T-helper 2 cell treated with Interferon-gamma antibody and Interleukin-4, amounts not matched to agents 5 μg/mL and 100 μg/mL, for 36 hours (primary cell): ENCODE measurements at regions not wholly inside any gene's neighbourhood (a gene's known extent, or its start where the extent isn't known, plus 50 kb on each side); places are given as distances from the start of the nearest gene placed in this dataset.

ENCODE experiments used
- DNase-seq: peaks from one replicate; pipeline ENCODE4 v3.0.0; 2021; ENCODE audit warnings: low spot score
- H3K27ac Mint-ChIP-seq: one replicate; pipeline ENCODE4 v1.8.0; 2021; ENCODE audit warnings: mild to moderate bottlenecking, mixed read lengths
- H3K27me3 Mint-ChIP-seq: one replicate; pipeline ENCODE4 v1.8.0; 2021; ENCODE audit warnings: low read depth, mixed read lengths
- H3K36me3 Mint-ChIP-seq: one replicate; pipeline ENCODE4 v1.8.0; 2021; ENCODE audit warnings: low read depth, mixed read lengths
- H3K4me1 Mint-ChIP-seq: one replicate; pipeline ENCODE4 v1.8.0; 2021; ENCODE audit warnings: low read depth, mixed read lengths
- H3K4me3 Mint-ChIP-seq: one replicate; pipeline ENCODE4 v1.8.0; 2022; ENCODE audit warnings: mild to moderate bottlenecking, moderate library complexity, mixed read lengths
- H3K9me3 Mint-ChIP-seq: one replicate; pipeline ENCODE4 v1.8.0; 2021; ENCODE audit warnings: mixed read lengths

DNA sequence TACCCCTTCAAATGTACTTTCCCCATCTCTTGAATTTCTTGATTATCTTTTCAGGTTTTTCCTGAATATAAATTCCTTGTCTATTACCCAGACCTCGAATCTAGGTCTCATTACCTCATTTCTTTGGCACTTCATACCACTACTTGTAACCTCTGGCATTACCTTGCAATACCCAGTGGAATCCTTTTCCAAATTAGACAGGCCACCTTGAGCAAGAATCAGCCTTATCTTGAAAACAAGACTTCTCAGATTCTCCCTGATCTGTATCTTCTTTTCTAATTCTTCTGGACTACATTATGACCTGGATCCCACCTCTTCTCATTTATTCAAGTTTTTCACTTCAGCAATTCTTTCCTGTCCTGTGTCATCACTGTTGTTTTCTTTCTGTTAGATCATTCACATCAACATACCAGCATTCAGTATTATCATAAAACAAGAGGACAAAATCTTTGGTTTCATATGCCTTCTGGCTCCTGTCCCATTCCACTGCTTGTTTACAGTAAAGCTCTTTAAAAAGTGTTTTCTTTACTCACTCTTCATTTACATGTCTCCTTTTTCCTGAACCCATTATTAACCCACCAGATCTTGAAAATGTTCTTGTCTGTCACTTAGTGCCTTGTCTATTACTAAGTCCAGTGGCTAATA is 275.6 kb upstream of the HS3ST1 start:
- Mint-ChIP-seq H3K27ac (no peak overlapping the region), H3K27me3 (no peaks in the 10 kb centered on the region), H3K4me1 (no peaks in the 10 kb centered on the region), H3K4me3 (no peak overlapping the region), H3K9me3 (no peaks in the 10 kb centered on the region), H3K36me3 (no peaks in the 10 kb centered on the region)
- DNase-seq, result no peak

DNA sequence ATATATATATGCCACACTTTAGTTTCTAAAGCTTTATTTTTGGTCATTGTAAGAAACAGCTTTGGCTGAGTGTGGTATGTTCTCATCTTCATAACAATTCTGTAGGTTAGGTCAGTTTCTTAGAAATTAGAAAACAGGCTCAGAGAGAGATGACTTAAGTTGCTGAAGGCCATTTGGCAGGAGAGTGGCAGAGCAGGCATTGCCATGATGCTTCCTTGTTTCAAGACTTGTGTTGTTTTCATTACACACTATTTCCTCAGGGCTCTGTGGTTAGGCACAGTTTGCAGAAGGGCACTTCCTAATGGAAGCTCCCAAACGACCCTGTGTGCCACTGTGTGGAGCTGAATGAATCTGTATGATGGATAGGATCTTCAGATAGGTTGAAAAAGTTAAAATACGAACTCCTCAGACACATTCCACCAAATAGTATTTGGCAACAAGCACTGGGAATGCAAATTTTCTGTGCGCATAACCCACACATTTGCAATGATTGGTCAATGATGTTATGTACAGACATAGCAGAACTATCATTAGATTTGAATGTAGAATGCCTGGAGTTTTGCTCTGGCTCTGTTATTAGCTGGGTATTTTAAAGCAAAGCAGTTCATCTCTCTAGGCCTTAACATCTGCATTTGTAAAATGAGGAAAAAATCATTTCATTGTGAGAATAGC is 274.3 kb upstream of the HS3ST1 start:
- Mint-ChIP-seq H3K27ac (no peak overlapping the region), H3K9me3 (no peaks in the 10 kb centered on the region), H3K4me1 (no peaks in the 10 kb centered on the region), H3K36me3 (no peaks in the 10 kb centered on the region), H3K4me3 (no peak overlapping the region), H3K27me3 (no peaks in the 10 kb centered on the region)
- DNase-seq, result no peak

- Mint-ChIP-seq H3K4me1 (no peaks in the 10 kb centered on the region), H3K27ac (no peak overlapping the region), H3K36me3 (no peaks in the 10 kb centered on the region), H3K4me3 (no peak overlapping the region), H3K27me3 (no peaks in the 10 kb centered on the region), H3K9me3 (no peaks in the 10 kb centered on the region)
- no peak for DNase-seq
Observed at GRCh38 chr4:11701966-11702725, 273.5 kb upstream of the HS3ST1 start.

DNA sequence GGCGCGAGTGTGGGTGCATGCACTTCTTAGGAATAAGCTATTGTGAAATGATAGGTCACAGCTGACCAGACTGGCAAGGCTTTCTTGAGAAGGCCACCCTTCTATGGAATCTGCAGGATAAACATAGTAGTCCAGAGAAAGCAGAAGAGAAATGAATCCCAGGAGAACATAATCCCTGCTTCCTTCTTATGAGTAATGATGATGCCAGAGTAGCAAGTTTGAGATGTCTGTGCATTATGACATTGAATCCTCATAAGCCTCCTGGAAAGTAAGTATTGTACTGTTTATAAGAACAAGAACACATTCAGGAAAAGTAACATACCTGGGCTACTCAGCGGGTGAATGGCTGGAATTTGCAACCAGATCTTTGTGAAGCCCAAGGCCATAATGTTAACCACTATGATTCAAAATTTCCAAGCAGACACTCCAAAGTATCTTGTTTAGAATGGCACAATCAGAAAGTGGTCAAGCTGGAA is 272.1 kb upstream of the HS3ST1 start:
- no peaks in the 10 kb centered on the region for H3K36me3 Mint-ChIP-seq
- no peak for DNase-seq
- no peak overlapping the region for H3K27ac Mint-ChIP-seq
- no peaks in the 10 kb centered on the region for H3K27me3 Mint-ChIP-seq
- no peak overlapping the region for H3K4me3 Mint-ChIP-seq
- H3K4me1 Mint-ChIP-seq, result no peaks in the 10 kb centered on the region
- H3K9me3 Mint-ChIP-seq, result no peaks in the 10 kb centered on the region

- no peak for DNase-seq
- Mint-ChIP-seq H3K9me3 (no peaks in the 10 kb centered on the region), H3K36me3 (no peaks in the 10 kb centered on the region), H3K4me3 (no peak overlapping the region), H3K4me1 (no peaks in the 10 kb centered on the region), H3K27ac (no peak overlapping the region), H3K27me3 (no peaks in the 10 kb centered on the region)
Observed at GRCh38 chr4:11698846-11699590, 270.3 kb upstream of the HS3ST1 start.

DNA sequence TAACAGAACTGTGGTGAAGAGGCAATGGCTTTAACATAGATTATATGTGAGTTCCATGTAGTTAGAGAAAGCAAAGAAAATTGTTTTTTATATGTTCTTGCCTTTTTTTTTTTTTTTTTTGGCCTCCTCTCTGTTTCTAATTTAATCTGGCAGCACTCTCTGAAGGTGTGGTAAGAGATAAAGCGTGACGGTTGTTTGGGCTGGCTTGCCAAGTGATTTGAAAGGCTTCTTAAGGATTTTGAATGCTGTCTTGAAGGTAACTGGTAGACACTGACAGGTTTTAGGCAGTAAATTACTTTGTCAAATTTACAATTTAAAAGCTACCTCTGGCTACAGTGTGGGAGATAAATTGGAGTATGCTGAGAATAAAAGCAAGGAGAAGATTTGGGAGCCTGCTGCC is 269.3 kb upstream of the HS3ST1 start:
- H3K4me3 Mint-ChIP-seq, result no peak overlapping the region
- no peaks in the 10 kb centered on the region for H3K4me1 Mint-ChIP-seq
- DNase-seq, result no peak
- H3K27me3 Mint-ChIP-seq, result no peaks in the 10 kb centered on the region
- H3K36me3 Mint-ChIP-seq, result no peaks in the 10 kb centered on the region
- H3K9me3 Mint-ChIP-seq, result no peaks in the 10 kb centered on the region
- no peak overlapping the region for H3K27ac Mint-ChIP-seq

GRCh38 chr4:11693693-11694092 is 265.0 kb upstream of the HS3ST1 start:
- Mint-ChIP-seq H3K27ac (no peak overlapping the region), H3K4me3 (no peak overlapping the region), H3K4me1 (no peaks in the 10 kb centered on the region), H3K9me3 (no peaks in the 10 kb centered on the region), H3K27me3 (no peaks in the 10 kb centered on the region), H3K36me3 (no peaks in the 10 kb centered on the region)
- DNase-seq, result no peak

GRCh38 chr4:11691236-11691635 is 262.5 kb upstream of the HS3ST1 start:
- no peaks in the 10 kb centered on the region for H3K27me3 Mint-ChIP-seq
- H3K36me3 Mint-ChIP-seq, result no peaks in the 10 kb centered on the region
- no peak overlapping the region for H3K4me3 Mint-ChIP-seq
- H3K27ac Mint-ChIP-seq, result no peak overlapping the region
- no peaks in the 10 kb centered on the region for H3K4me1 Mint-ChIP-seq
- no peaks in the 10 kb centered on the region for H3K9me3 Mint-ChIP-seq
- DNase-seq, result no peak

DNA sequence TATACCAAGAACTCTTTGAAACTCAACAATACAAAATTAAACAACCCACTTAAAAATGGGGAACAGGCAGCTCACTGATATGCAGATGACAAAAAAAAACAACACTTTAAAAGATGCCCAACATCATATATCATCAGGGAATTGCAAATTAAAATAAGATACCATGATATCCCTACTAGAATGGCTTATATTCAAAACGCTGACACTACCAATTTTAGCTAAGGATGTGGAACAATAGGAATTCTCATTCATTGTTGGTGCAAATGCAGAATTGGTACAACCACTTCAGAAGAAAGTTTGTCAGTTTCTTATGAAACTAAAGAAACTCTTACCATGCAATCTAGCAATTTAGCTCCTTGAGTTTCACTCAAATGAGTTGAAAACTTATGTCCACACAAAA is 259.0 kb upstream of the HS3ST1 start:
- H3K9me3 Mint-ChIP-seq, result no peaks in the 10 kb centered on the region
- no peak overlapping the region for H3K27ac Mint-ChIP-seq
- H3K4me1 Mint-ChIP-seq, result no peaks in the 10 kb centered on the region
- no peaks in the 10 kb centered on the region for H3K36me3 Mint-ChIP-seq
- DNase-seq, result no peak
- no peak overlapping the region for H3K4me3 Mint-ChIP-seq
- no peaks in the 10 kb centered on the region for H3K27me3 Mint-ChIP-seq

GRCh38 chr4:11685481-11685880 is 256.8 kb upstream of the HS3ST1 start:
- H3K9me3 Mint-ChIP-seq, result no peaks in the 10 kb centered on the region
- no peak for DNase-seq
- no peak overlapping the region for H3K27ac Mint-ChIP-seq
- H3K4me1 Mint-ChIP-seq, result no peaks in the 10 kb centered on the region
- H3K36me3 Mint-ChIP-seq, result no peaks in the 10 kb centered on the region
- no peaks in the 10 kb centered on the region for H3K27me3 Mint-ChIP-seq
- H3K4me3 Mint-ChIP-seq, result no peak overlapping the region

DNA sequence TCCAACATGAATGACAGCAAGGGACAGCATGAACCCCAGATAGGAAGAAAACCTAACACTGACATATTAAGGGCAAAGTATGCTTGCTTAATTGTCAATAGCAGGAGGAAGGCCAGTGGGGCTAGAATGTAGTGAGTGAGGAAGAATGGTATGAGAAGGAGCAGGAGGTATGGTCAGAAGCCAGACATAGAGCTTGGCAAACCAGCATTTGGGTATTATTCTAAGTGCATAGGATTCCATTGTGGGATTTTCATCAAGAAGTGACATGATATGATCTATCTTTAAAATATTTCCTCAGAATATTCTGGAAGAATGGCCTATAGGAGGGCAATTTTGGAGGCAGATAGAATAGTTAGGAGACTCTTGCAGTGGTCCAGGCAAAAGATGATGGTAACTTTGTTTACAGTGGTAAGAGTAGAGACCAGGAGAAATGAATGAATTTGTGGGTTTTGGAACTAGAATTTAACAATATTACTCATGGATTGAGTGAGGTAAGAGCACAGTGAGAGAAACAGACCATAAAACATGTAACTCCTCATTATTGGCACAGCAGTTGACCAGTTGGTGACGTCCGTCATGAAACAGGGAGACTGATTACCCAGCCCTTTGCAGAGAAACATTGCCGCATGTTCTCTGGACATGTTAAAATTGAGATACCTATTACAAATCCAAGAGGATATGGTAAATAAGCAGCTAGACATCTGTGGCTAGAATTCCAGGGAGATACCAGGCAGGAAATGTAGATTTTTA is 246.5 kb upstream of the HS3ST1 start:
- no peaks in the 10 kb centered on the region for H3K36me3 Mint-ChIP-seq
- no peaks in the 10 kb centered on the region for H3K27me3 Mint-ChIP-seq
- no peaks in the 10 kb centered on the region for H3K9me3 Mint-ChIP-seq

GRCh38 chr4:11670304-11670703 is 241.6 kb upstream of the HS3ST1 start:
- Mint-ChIP-seq H3K9me3 (no peaks in the 10 kb centered on the region), H3K4me1 (no peaks in the 10 kb centered on the region), H3K27ac (no peak overlapping the region), H3K27me3 (no peaks in the 10 kb centered on the region), H3K4me3 (no peak overlapping the region), H3K36me3 (no peaks in the 10 kb centered on the region)
- DNase-seq, result no peak

More for the DNA sequence above, 246.5 kb upstream of the HS3ST1 start:
- DNase-seq, result no peak
- Mint-ChIP-seq H3K4me1 (no peaks in the 10 kb centered on the region), H3K4me3 (no peak overlapping the region), H3K27ac (no peak overlapping the region)

DNA sequence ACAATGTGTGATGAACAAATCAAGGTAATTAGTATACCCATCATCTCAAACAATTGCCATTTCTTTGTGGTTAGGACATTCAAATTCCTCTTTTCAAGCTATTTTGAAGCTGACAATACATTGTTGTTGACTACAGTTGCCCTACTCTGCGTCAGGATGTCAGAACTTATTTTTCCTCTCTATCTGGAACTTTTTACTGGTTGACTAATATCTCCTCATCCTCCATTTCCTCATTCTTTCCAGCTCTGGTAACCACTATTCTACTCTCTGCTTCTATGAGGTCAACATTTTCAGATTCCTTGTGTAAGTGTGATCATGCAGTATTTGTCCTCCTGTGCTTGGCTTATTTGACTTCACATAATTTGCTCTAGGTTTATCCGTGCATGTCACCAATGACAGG is 240.5 kb upstream of the HS3ST1 start:
- H3K4me3 Mint-ChIP-seq, result no peak overlapping the region
- no peak for DNase-seq
- H3K27me3 Mint-ChIP-seq, result no peaks in the 10 kb centered on the region
- no peaks in the 10 kb centered on the region for H3K9me3 Mint-ChIP-seq
- H3K36me3 Mint-ChIP-seq, result no peaks in the 10 kb centered on the region
- no peaks in the 10 kb centered on the region for H3K4me1 Mint-ChIP-seq
- H3K27ac Mint-ChIP-seq, result no peak overlapping the region
